SK-N-SH (cell line): ENCODE measurements at regions not wholly inside any gene's neighbourhood (a gene's known extent, or its start where the extent isn't known, plus 50 kb on each side); places are given as distances from the start of the nearest gene placed in this dataset.

Source experiments
- CTCF ChIA-PET: fragments of 300-600, 350-600 bp; formaldehyde crosslinking; extraction: SDS; loops from one replicate; lab custom pipeline; 2021; lab: Yijun Ruan, JAX
- POLR2A ChIA-PET: fragments of 350-600 bp; sonication (Branson Sonifier 250); formaldehyde crosslinking; extraction: SDS; loops from one replicate; lab custom pipeline; 2020; ENCODE audit warnings: antibody characterized with exemption, inconsistent platforms; lab: Yijun Ruan, JAX
- DNase-seq: peaks from one replicate; pipeline ENCODE4 v3.0.0; 2012
- H2AFZ ChIP-seq: fragments of 200-600 bp; sonication (generic); 2 replicates; pipeline ENCODE4 v1.8.1; 2016; ENCODE audit warnings: antibody characterized with exemption, mild to moderate bottlenecking, low read depth
- H3F3A ChIP-seq: fragments of 200-600 bp; sonication (generic); replicated peaks from 2 replicates; pipeline ENCODE3; 2016; ENCODE audit warnings: antibody characterized with exemption, mild to moderate bottlenecking; ENCODE audit not compliant: insufficient read depth
- H3K27ac ChIP-seq, 2 experiments: fragments of 200-500 bp in 1 of 2; fragments of 200-600 bp in 1 of 2; sonication (Bioruptor generic) in 1 of 2; sonication (generic), shearing (Covaris generic) in 1 of 2; 2 replicates each; pipeline versions ENCODE4 v1.5.1 to v1.6.1; 2014 to 2016; ENCODE audit warnings: low read depth in 2 of 2, inconsistent platforms in 1 of 2, low read length in 1 of 2, mild to moderate bottlenecking in 1 of 2, mixed read lengths in 1 of 2
- H3K27me3 ChIP-seq: fragments of 200-600 bp; sonication (generic), shearing (Covaris generic); 2 replicates; pipeline ENCODE4 v1.6.1; 2016; ENCODE audit warnings: mixed run types; ENCODE audit not compliant: insufficient read depth
- H3K36me3 ChIP-seq, 2 experiments: fragments of 200-500 bp in 1 of 2; fragments of 200-600 bp in 1 of 2; sonication (Bioruptor generic) in 1 of 2; sonication (generic) in 1 of 2; replicated peaks in 1 of 2; 2 replicates each; pipeline versions ENCODE3 to v1.5.1; 2014 to 2016; ENCODE audit warnings: low read length in 1 of 2, mild to moderate bottlenecking in 1 of 2; ENCODE audit not compliant: insufficient read depth in 2 of 2, control insufficient read depth in 1 of 2
- H3K4me1 ChIP-seq, 2 experiments: fragments of 200-500 bp in 1 of 2; fragments of 200-600 bp in 1 of 2; sonication (Bioruptor generic) in 1 of 2; sonication (generic), shearing (Covaris generic) in 1 of 2; 2 replicates each; pipeline versions ENCODE4 v1.5.1 to v1.6.1; 2014 to 2016; ENCODE audit warnings: low read depth in 1 of 2, low read length in 1 of 2, mixed run types in 1 of 2; ENCODE audit not compliant: insufficient read depth in 2 of 2, control insufficient read depth in 1 of 2
- H3K4me2 ChIP-seq: fragments of 200-600 bp; sonication (generic), shearing (Covaris generic); 2 replicates; pipeline ENCODE4 v1.6.1; 2017; ENCODE audit warnings: mixed run types
- H3K4me3 ChIP-seq, 2 experiments: fragments of 200-500 bp in 1 of 2; fragments of 200-600 bp in 1 of 2; sonication (Bioruptor generic) in 1 of 2; sonication (generic), shearing (Covaris generic) in 1 of 2; 2 replicates each; pipeline versions ENCODE4 v1.5.1 to v1.8.1; 2014 to 2016; ENCODE audit warnings: low read depth in 2 of 2, inconsistent platforms in 1 of 2, low read length in 1 of 2, mild to moderate bottlenecking in 1 of 2, mixed read lengths in 1 of 2, moderate library complexity in 1 of 2
- H3K79me2 ChIP-seq: fragments of 200-600 bp; sonication (generic); 2 replicates; pipeline ENCODE4 v1.8.1; 2017; ENCODE audit warnings: mild to moderate bottlenecking; ENCODE audit not compliant: insufficient read depth
- H3K9ac ChIP-seq: fragments of 200-600 bp; sonication (generic); 2 replicates; pipeline ENCODE4 v1.6.1; 2017; ENCODE audit warnings: mixed run types
- H3K9me2 ChIP-seq: fragments of 200-600 bp; sonication (generic); 2 replicates; pipeline ENCODE4 v1.6.1; 2017; ENCODE audit warnings: mixed run types
- H3K9me3 ChIP-seq: fragments of 200-600 bp; sonication (generic); 2 replicates; pipeline ENCODE4 v1.6.1; 2017; ENCODE audit warnings: mixed run types, mild to moderate bottlenecking, moderate library complexity
- H4K20me1 ChIP-seq: fragments of 200-600 bp; sonication (generic); 2 replicates; pipeline ENCODE4 v1.6.1; 2017; ENCODE audit warnings: mild to moderate bottlenecking, mixed run types; ENCODE audit not compliant: insufficient read depth
- CHD2 ChIP-seq: fragments of 150-350 bp; IDR thresholded peaks from 2 replicates; pipeline ENCODE4 v1.6.1; 2018; ENCODE audit warnings: low read length; ENCODE audit not compliant: partially characterized antibody
- ELF1 ChIP-seq: IDR thresholded peaks from 2 replicates; pipeline ENCODE4 v1.4.0; 2012
- FOSL2 ChIP-seq: IDR thresholded peaks from 2 replicates; pipeline ENCODE4 v1.4.0; 2012; ENCODE audit warnings: low read depth, mild to moderate bottlenecking, moderate library complexity, borderline replicate concordance
- FOXM1 ChIP-seq: IDR thresholded peaks from 2 replicates; pipeline ENCODE4 v1.4.0; 2012; ENCODE audit warnings: low read depth, mild to moderate bottlenecking
- GATA2 ChIP-seq: sonication (generic); formaldehyde crosslinking; IDR thresholded peaks from 2 replicates; pipeline ENCODE4 v1.5.0; 2020; ENCODE audit warnings: mild to moderate bottlenecking, missing genetic modification reagents
- IRF3 ChIP-seq: fragments of 150-350 bp; IDR thresholded peaks from 2 replicates; pipeline ENCODE4 v1.6.1; 2016; ENCODE audit warnings: mild to moderate bottlenecking, low read depth, low read length
- JUND ChIP-seq: IDR thresholded peaks from 2 replicates; pipeline ENCODE4 v1.4.0; 2012
- NFIC ChIP-seq: IDR thresholded peaks from 2 replicates; pipeline ENCODE4 v1.4.0; 2012; ENCODE audit warnings: borderline replicate concordance
- NRF1 ChIP-seq: IDR thresholded peaks from 2 replicates; pipeline ENCODE4 v1.6.1; 2012; ENCODE audit warnings: low read depth, mild to moderate bottlenecking, low read length
- PBX3 ChIP-seq: IDR thresholded peaks from 2 replicates; pipeline ENCODE4; 2012
- POLR2AphosphoS5 ChIP-seq: IDR thresholded peaks from 2 replicates; pipeline ENCODE4 v1.6.1; 2012; ENCODE audit warnings: low read depth, low read length
- RAD21 ChIP-seq: IDR thresholded peaks from 2 replicates; pipeline ENCODE4 v1.6.1; 2012; ENCODE audit warnings: mild to moderate bottlenecking, low read length
- RCOR1 ChIP-seq: fragments of 150-350 bp; IDR thresholded peaks from 2 replicates; pipeline ENCODE4 v1.6.1; 2017; ENCODE audit warnings: antibody characterized with exemption, low read length
- RXRA ChIP-seq: IDR thresholded peaks from 2 replicates; pipeline ENCODE4 v1.4.0; 2012; ENCODE audit warnings: low read depth, mild to moderate bottlenecking, borderline replicate concordance
- TAF1 ChIP-seq: IDR thresholded peaks from 2 replicates; pipeline ENCODE4 v1.6.1; 2012; ENCODE audit warnings: low read depth, mild to moderate bottlenecking, low read length, moderate library complexity, borderline replicate concordance
- TEAD4 ChIP-seq: IDR thresholded peaks from 2 replicates; pipeline ENCODE4 v1.4.0; 2012; ENCODE audit warnings: mild to moderate bottlenecking, borderline replicate concordance; ENCODE audit not compliant: insufficient read depth
- USF1 ChIP-seq: IDR thresholded peaks from 2 replicates; pipeline ENCODE4 v1.4.0; 2012; ENCODE audit warnings: low read depth, borderline replicate concordance
- USF2 ChIP-seq: fragments of 150-350 bp; IDR thresholded peaks from 2 replicates; pipeline ENCODE4 v1.6.1; 2017; ENCODE audit warnings: antibody characterized with exemption, low read length, low read depth, borderline replicate concordance
- ZBTB33 ChIP-seq: IDR thresholded peaks from 2 replicates; pipeline ENCODE4 v1.4.0; 2012; ENCODE audit warnings: low read depth, borderline replicate concordance
- WGBS: methylation state at CpG from one replicate; pipeline ENCODE4 v1.1.6; 2017; ENCODE audit warnings: low lambda C conversion rate; 5-methylcytosine and 5-hydroxymethylcytosine counted together

- no peaks in the 10 kb centered on the region for H4K20me1 ChIP-seq
- ChIA-PET CTCF (no interaction called here), POLR2A (no interaction called here)
- WGBS = 15% methylated on average over 1 of the region's 1 CpG
- no peak for TF ChIP-seq TAF1
- no peak for TF ChIP-seq ELF1
- TF ChIP-seq RCOR1 = no peak
- no peak for TF ChIP-seq RAD21
- no peak for TF ChIP-seq IRF3
- no peak for TF ChIP-seq ZBTB33
- no peak for TF ChIP-seq JUND
- TF ChIP-seq POLR2AphosphoS5 = no peak
- TF ChIP-seq FOXM1 = no peak
- TF ChIP-seq, all 33 proteins: peak for 0
- Histone ChIP-seq H3K4me3 (no peak overlapping the region), H3K9ac (no peak overlapping the region), H3K27ac (no peak overlapping the region), H3K9me2 (no peaks in the 10 kb centered on the region), H3K4me2 (no peak overlapping the region), H3K9me3 (no peaks in the 10 kb centered on the region), H2AFZ (peak overlapping the region; percentile 39), H3K27me3 (no peaks in the 10 kb centered on the region), H3K79me2 (no peaks in the 10 kb centered on the region), H3K36me3 (no peaks in the 10 kb centered on the region), H3F3A (no peaks in the 10 kb centered on the region), H3K4me1 (no peaks in the 10 kb centered on the region)
- no peak for DNase-seq
Measured at GRCh38 chr5:63247651-63248050, 669.0 kb downstream of the LRRC70 start.

GRCh38 chr5:63245271-63245670 lies 666.7 kb downstream of the LRRC70 start:
- Histone ChIP-seq H3K9me2 (no peaks in the 10 kb centered on the region), H3K27me3 (no peaks in the 10 kb centered on the region), H3F3A (no peaks in the 10 kb centered on the region), H3K9me3 (no peaks in the 10 kb centered on the region), H2AFZ (no peak overlapping the region), H3K79me2 (no peaks in the 10 kb centered on the region), H4K20me1 (no peaks in the 10 kb centered on the region), H3K4me3 (no peak overlapping the region), H3K9ac (no peak overlapping the region), H3K4me1 (no peaks in the 10 kb centered on the region), H3K4me2 (no peak overlapping the region), H3K36me3 (no peaks in the 10 kb centered on the region), H3K27ac (no peak overlapping the region)
- ChIA-PET CTCF (no interaction called here), POLR2A (no interaction called here)
- no peak for DNase-seq
- WGBS = 2% methylated on average over 1 of the region's 1 CpG
- TF ChIP-seq PBX3 (peak; percentile 43; the same call in 1 of the 2 replicates), RXRA (no peak), TEAD4 (no peak), NRF1 (no peak), RCOR1 (no peak), RAD21 (no peak), NFIC (no peak), IRF3 (no peak), GATA2 (CRISPR knock-in tag) (no peak), USF1 (no peak), USF2 (no peak), CHD2 (no peak), JUND (0 out of 2 replicates have a peak, but pooled peaks have one; percentile 18), FOSL2 (peak; percentile 32; the same call in 1 of the 2 replicates)
